GM12864 (cell line): ENCODE measurements at regions not wholly inside any gene's neighbourhood (a gene's known extent, or its start where the extent isn't known, plus 50 kb on each side); places are given as distances from the start of the nearest gene placed in this dataset.

Source experiments
- DNase-seq: peaks from one replicate; pipeline ENCODE4 v3.0.0-alpha.2; 2011; ENCODE audit warnings: low read depth
- H3K4me3 ChIP-seq: 2 replicates; pipeline ENCODE4 v1.5.1; 2011; ENCODE audit warnings: mild to moderate bottlenecking, low read depth, low read length, control low read depth
- TF ChIP-seq, protein P1 (sequence below): IDR thresholded peaks from 2 replicates; pipeline ENCODE4 v1.5.1; 2011; ENCODE audit warnings: low read depth, mild to moderate bottlenecking, moderate library complexity, low read length, control low read depth, inconsistent platforms; ENCODE audit errors: missing control alignments

DNA sequence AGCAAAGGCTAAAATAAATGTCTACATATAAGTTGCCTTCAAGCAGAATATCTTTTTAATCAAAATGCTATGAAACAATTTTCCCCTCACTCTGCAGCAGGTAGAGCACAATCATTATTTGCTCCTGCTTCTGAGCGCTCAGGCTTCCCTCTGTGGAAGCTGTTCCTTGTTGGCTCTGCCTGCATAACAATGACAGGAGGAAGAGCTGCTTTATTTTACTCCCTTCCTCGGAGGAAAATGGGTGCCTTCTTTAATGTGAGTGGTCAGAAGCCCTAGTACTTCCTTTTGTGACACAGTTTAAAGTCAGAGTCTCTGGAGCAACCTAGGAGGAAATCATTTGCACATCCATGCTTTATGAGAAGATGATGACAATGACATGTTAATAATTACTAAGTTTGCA, 492.1 kb downstream of the CDH8 start:
- TF ChIP-seq, protein P1, sequence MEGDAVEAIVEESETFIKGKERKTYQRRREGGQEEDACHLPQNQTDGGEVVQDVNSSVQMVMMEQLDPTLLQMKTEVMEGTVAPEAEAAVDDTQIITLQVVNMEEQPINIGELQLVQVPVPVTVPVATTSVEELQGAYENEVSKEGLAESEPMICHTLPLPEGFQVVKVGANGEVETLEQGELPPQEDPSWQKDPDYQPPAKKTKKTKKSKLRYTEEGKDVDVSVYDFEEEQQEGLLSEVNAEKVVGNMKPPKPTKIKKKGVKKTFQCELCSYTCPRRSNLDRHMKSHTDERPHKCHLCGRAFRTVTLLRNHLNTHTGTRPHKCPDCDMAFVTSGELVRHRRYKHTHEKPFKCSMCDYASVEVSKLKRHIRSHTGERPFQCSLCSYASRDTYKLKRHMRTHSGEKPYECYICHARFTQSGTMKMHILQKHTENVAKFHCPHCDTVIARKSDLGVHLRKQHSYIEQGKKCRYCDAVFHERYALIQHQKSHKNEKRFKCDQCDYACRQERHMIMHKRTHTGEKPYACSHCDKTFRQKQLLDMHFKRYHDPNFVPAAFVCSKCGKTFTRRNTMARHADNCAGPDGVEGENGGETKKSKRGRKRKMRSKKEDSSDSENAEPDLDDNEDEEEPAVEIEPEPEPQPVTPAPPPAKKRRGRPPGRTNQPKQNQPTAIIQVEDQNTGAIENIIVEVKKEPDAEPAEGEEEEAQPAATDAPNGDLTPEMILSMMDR, result no peak
- DNase-seq, result no peak
- no peak overlapping the region for H3K4me3 ChIP-seq

- no peak for DNase-seq
- H3K4me3 ChIP-seq, result no peak overlapping the region
- TF ChIP-seq, protein P1, result no peak
These were observed 496.0 kb downstream of the CDH8 start for GRCh38 chr16:61540216-61540615.

- no peak overlapping the region for H3K4me3 ChIP-seq
- TF ChIP-seq, protein P1, result no peak
- no peak for DNase-seq
These were observed 505.5 kb downstream of the CDH8 start for GRCh38 chr16:61530697-61531096.

- TF ChIP-seq, protein P1, result no peak
- DNase-seq, result no peak
- H3K4me3 ChIP-seq, result no peak overlapping the region
These were observed 535.4 kb downstream of the CDH8 start for GRCh38 chr16:61500851-61501250.

- DNase-seq, result no peak
- TF ChIP-seq, protein P1, result no peak
- no peak overlapping the region for H3K4me3 ChIP-seq
These were observed 556.0 kb downstream of the CDH8 start for GRCh38 chr16:61480250-61480649.

- no peak for DNase-seq
- H3K4me3 ChIP-seq, result no peak overlapping the region
- TF ChIP-seq, protein P1, result no peak
These were observed 564.5 kb downstream of the CDH8 start for GRCh38 chr16:61471737-61472136.

DNA sequence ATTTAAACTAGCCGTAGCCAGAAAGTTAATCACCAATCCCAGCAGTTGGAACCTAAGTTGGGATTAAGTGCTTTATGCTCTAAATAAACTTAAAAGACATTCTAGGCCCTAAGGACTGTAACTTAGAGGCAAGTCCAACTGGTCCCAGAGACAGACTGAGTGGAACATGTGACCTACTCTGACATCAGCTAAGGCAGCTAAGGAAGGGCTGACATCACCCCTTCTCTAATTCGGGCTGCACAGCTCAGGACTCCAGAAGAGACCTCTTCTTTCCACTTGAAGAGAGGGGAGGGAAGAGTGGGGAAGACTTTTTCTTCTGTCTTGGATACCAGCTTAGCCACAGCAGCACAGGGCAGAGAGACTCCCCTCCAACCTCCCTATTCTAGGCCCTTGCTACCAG, 565.2 kb downstream of the CDH8 start:
- no peak overlapping the region for H3K4me3 ChIP-seq
- TF ChIP-seq, protein P1, result no peak
- DNase-seq, result no peak
